CD4-positive, alpha-beta T cell treated with Interleukin-15 for 1 hour (primary cell): ENCODE measurements at regions not wholly inside any gene's neighbourhood (a gene's known extent, or its start where the extent isn't known, plus 50 kb on each side); places are given as distances from the start of the nearest gene placed in this dataset.
A peak's percentile ranks its signal among the peaks of the same experiment; 100 is the strongest.

Experiments used
- DNase-seq: peaks from one replicate; pipeline ENCODE4 v3.0.0-alpha.2; 2020

DNA sequence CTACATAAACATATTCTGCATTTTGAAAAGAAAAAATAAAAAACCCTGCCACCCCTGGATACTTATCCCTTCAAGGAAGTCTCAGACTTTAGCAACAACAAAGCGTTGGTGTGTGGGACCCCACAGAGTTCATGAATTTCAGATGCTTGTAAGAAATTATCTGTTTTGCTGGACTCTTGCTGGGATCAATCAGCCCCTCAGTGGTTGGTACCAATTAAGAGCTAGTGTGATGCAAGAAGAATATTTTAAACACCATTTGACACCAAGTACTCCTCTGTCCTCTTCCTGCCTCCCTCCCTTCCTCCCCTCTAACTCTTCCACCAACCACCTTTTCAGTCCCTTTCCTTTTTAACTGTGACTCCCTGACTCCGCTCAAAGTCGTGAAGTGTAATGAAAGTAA, 51.5 kb downstream of the SST start:
- DNase-seq = no peak

GRCh38 chr3:187617213-187617612, 53.0 kb downstream of the SST start:
- no peak for DNase-seq

DNA sequence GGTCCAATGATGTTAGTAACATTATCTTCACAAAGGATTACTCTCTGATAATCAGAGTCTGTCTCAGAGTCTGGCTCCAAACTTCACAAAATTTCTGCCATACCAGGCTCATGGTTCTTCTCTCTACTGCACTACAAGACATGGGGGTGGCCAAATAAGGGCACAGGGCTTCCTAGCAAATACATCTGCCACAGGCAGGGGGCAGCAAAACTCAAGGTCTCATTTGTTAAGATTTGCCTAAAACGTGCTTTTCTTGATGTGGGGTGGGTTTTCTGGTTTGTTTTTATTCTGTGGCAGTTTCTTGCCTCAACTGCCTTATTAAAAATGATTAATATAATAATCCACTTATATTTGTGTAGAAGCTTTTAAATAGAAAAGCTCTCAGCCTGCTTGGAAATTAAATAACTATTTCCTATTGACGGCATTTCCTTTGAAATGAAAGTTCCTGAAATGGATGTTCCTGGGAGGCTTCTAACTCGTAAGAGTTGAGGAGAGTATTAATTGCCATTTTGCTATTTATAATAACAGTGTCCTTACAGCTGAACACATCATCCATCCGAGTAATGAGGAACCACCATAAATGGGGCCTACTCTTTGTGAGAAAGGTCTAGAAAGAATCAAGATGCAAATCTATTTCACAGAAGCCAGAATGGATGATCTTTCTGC, 53.8 kb downstream of the SST start:
- DNase-seq = peak; percentile 24

- DNase-seq = no peak
Measured at GRCh38 chr3:187615630-187616029, 54.6 kb downstream of the SST start.

DNA sequence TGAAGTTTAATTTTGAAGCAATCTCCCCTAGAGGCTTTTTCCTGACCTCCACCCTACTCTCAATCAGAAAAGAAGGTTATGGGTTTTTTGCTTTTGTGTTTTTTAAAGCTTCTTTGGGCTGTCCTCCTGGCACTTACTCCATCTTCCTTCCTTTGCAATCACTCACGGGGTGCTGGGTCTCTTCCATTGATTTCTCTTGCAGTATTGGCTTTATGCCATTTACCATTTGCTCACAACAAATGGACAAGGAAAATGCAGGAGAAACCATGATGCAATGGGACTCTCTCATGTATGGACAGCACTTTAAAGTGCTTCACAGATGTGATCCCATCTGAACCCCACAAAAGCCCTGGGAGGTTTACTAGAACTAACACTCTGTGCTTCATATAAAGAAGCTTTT, 57.5 kb downstream of the SST start:
- DNase-seq = no peak

DNA sequence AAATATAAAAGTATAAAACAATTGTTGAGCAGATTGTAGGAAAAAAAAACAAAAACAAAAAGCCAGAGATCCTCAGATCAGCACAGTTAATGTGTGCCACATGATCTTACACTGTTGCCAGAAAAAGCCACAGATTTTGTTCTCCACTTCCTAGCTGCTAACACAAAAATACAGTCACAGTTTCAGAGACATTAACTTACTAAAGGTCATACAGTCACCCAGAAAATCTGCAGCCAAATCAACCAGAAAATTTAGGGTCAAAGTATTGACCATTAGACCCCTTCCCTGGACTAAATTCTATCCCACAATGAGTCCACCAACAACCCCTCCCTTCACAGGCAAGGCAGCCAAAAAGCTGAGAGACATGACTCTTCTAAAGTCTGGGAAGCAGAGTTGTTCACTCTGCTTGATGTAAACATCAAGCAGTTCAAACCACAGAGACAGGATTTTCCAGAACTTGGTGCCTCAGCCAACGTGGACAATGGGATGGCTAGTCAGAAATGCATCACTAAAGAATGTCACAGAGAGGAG, 59.1 kb downstream of the SST start:
- no peak for DNase-seq

DNA sequence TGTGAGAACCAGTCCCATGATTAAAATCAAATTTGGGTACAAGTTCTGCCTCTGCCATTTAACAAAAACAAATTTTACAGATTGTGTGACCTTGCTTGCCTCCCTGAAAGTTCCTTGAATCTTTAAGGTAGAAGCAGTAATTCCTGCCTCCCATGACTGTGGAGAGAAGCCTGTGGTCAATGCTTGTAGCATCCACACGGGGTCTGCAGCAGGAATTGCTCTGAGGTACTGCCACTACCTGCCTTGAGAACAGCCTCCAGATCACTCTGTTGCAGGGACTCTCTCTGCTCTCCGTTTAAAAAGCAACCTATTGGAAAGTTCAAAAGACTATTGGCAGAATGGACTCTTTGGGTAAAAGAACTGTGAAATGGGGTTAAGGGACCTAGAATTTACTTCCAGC, 75.9 kb downstream of the SST start:
- DNase-seq = no peak

DNA sequence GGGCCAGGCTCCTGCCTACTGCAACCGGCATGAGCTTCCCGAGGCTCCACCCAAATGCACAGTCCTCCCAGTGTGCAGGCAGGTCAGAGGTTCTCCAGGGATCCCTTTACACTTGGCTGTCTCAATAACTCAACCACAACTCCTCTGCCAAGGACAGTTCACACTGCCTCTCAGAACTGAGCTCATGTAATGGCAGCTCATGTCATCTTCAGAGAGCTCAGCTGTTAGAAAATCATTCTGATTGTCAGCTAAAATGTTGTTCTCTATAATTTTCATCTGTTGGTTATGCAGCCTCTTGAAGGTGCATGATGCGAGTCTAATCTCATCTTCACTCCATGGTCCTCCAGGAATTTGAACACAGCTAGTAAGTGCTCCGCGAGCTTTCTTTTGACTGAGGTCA, 76.7 kb downstream of the SST start:
- DNase-seq = no peak

GRCh38 chr3:187590861-187591576, 79.2 kb downstream of the SST start:
- DNase-seq = no peak

DNA sequence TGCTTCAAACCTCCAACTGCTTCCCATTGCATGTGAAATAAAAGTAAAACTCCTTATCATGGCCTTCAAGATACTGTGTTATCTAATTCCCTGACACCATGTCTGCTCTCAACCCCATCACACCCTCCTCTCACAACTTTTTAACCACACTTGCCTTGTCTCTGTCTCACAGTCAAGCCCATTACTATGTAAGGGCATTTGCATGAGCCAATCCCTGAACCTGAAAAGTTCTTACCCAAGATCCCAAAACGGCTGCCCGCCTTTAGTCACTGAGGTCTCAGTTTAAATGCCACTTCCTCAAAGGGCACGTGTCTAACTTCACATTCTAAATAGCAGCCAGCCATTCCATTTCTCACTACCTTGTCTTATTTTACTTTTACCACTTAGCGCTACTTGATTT, 83.1 kb downstream of the SST start:
- DNase-seq = no peak

GRCh38 chr3:187586226-187586625, 84.0 kb downstream of the SST start:
- DNase-seq = no peak

GRCh38 chr3:187572441-187572840, 97.8 kb downstream of the SST start:
- no peak for DNase-seq

DNA sequence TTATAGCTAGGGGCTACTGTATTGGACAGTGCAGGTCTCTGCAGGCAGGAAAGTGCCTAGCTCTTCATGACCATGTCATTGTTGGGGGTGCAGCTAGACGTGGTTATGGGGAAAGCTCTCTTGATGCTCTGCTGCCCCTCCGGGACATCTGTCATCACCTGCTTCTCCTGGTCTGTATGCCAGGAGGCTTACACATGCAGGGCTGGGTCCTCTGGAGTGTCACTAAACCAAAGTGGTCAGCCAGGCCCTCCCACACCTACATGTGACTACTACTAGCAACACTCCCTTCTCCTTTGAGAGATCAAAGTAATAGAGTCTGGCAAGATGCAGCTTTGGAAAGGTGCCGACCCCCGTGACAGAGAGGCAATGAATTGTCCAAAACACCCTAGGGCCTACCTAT, 98.5 kb downstream of the SST start:
- DNase-seq = no peak

DNA sequence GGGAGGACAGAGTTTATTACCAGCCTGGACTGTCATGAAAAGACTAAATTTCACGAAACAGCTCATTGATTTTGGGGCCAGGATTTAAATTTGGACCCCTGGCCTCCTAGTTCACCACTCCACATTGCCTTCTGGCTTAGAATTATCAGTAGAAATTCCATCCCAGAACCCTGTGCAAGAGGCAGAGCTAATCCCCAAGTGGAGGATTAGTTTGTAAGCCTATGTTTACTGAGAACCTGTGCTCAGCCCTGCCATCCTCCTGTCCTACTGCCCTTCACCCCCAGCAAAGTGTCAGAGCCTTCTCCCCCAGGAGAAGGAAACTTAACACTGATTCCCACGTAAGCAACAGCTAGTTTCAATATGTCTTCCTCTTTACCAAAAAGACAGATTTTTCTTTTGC, 99.4 kb downstream of the SST start:
- no peak for DNase-seq

- DNase-seq = no peak
Measured at GRCh38 chr3:187568171-187568570, 102.0 kb downstream of the SST start.

DNA sequence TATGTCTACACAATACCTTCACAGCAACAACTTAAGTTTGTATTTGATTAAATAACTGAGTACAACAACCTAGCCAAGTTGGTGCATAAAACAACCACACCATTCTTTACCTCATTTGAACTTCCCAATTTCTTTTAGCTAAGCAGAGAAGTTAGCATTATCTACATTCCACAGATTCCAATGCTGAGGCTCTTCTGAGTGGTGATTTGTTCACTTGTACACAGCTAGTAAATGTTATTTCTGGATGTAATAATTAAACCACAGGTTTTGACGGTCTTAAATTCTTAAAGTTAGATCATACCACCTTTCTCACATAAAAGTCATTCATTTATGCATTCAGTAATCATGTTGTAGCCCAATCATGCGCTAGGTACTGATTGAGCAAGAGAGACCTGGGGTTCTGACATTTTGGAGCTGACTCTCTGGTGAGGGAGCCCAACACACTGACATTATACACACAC, 102.5 kb downstream of the SST start:
- no peak for DNase-seq

DNA sequence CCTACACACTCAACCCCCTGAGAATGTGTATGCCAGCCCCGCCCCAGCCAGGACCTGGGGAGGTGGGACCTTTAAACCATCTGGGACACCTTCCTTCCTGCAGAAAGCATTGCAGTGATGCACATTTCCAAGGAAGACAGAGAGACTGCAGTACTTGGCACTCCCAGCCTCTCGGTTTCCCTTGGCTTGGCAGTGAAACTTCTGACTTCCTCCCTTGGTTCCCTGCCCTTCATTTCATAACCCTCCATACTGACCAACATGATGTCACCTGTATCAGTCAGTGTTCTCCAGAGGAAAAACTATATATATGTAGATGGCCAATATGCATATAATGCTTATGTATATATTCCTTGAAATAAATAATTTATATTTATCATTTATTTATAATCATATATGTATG, 103.2 kb downstream of the SST start:
- DNase-seq = no peak

DNA sequence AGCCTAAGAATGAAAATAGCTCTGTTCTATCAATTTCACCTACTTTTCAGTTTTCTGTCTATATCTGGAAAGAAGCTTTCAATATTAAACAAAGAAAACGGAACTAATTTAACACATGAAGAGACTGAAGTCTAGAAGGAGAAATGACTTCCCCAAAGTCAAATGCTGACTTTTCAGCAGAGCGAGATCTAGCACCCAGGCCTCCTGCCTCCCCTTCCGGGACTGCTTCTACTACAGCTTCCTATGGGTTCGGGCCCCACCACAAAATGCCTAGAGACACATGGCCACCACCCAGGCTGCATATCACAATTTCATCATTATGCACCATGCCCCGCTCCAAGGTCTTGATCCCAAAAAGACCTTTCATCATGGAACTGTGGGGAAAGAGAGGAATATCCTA, 104.5 kb downstream of the SST start:
- no peak for DNase-seq

GRCh38 chr3:187558990-187559389, 111.2 kb downstream of the SST start:
- no peak for DNase-seq

GRCh38 chr3:187551416-187551815, 118.8 kb downstream of the SST start:
- no peak for DNase-seq

- no peak for DNase-seq
Measured at GRCh38 chr3:187550446-187550845, 119.7 kb downstream of the SST start.

- DNase-seq = no peak
Measured at GRCh38 chr3:187545366-187545765, 124.8 kb downstream of the SST start.

GRCh38 chr3:187544326-187544725, 125.9 kb downstream of the SST start:
- no peak for DNase-seq

DNA sequence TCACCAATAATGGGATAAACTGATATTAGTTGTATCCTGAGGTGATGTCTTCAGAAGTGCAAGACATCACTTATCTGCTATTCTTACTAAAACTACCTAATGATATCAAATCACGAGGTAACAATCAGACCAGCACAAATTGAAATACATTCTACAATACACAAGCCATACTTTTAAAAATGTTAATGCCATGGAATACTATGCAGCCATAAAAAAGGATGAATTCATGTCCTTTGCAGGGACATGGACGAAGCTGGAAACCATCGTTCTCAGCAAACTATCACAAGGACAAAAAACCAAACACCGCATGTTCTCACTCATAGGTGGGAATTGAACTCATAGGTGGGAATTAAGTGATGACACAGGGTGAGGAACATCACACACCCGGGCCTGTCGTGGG, 129.3 kb downstream of the SST start:
- DNase-seq = no peak

DNA sequence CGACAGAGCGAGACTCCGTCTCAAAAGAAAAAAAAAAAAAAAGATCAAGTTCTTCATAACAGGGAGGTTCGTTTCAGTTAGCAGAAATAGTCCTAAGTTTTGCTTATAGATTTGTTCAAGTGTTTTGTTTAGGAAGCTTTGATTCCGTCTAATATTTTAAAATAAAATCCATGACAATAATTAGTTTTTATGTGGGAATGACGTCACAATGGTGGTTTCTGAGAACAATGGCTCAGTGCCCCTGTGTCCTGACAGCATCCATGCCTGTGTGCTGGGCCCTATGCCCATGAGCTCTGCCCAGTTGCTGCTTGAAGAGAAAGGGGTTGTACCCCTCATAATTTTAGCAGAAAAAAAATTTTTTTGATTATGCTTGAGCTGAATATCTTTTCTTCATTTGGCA, 134.0 kb downstream of the SST start:
- DNase-seq = no peak
